ENCODE measurements at regions not wholly inside any gene's neighbourhood (a gene's known extent, or its start where the extent isn't known, plus 50 kb on each side); places are given as distances from the start of the nearest gene placed in this dataset.
A peak's percentile ranks its signal among the peaks of the same experiment; 100 is the strongest.

DNA sequence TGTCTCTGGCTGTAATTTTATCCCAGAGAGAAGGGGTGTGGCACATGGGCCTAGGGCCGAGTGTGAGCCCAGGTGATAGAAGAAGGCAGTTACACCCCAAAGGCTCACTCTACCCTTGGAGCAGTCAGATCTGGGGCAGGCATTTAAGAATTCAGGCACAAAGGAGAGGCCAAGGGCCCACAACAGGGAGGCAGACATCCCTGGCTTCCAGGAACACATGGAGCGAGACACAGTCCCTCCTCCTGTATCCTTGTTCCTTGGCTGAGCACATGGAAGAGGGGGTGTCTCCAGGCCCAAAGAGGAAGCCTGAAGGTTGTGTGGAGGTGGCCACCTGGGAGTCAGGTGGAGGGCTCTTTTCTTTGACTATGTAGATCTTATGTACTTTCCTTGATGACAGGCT, 286.2 kb downstream of the RPS24 start:
- DNase-seq (ENCODE audit: low read depth), result no peak

DNA sequence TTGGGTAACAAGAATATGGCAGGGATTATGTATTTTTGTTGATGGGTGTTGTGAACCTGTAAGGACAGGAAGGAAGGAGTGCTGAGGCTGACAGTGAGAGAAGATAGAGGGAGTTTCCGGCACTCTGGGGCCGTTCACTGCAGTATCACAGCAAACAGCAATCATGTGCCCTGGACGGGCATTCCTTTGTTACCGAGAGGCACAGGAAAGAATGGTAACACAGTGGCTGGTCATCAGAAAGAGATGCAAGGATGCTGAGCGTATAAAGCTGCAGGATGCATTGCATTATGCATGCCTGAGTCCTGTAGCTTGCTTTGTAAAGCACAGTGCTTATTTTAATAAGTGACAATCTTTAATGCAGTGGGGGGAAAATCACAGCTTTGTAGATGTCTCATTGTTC, 286.8 kb downstream of the RPS24 start:
- DNase-seq (ENCODE audit: low read depth), result no peak

DNA sequence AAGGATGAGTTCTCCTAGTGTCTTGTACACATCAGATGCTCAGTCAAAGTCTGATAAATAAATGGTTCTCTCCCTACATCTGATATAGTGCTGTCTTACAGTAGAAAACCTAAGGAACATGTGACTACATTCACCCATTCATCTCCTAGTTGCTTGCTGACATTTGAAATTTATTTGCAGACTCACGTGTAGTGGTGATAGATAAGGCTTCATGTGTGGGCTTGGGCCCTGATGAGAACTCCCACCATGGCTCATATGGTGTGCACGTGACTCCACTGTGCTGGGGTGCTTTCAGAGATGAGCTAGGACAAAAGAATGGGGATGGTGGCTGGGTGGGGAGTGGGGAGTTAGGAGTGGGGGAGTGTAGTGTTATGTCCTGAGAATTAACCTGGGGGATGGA, 287.3 kb downstream of the RPS24 start:
- peak; percentile 57 for DNase-seq (ENCODE audit: low read depth)

DNA sequence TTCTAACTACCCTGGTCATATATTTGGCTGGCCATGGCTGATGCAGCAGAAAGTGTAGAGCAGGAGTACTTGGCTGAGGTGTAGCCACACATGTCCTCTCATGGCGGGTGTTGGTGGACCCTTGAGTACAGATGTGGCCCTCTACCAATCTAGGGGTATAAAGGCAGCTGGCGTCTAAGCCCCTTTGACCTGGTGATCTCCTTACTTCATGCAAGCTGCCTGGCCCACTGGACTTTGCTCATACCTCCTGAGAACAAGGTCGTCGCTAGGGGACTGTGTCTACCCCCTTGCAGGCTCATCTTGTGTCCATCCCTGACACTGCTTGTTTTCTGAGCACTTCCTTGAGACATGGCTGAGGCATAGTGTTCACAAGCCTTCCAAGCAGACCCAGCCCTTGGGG, 287.8 kb downstream of the RPS24 start:
- DNase-seq (ENCODE audit: low read depth), result no peak

DNA sequence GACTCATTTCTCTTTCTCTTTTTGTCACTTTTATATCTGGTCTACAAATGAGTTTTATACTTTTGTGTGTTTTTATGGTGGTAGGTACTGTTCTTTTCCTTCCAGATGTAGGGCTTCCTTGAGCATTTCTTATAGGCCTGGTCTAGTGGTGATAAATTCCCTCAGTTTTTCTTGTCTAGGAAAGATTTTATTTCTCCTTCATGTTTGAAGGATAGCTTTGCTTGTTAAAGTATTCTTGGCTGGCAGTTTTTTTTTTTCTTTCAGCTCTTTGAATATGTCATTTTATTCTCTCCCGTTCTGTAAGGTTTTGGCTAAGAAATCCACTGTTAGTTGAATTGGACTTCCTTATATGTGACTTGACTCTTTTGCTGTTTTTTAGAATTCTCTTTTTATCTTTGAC, 292.7 kb downstream of the RPS24 start:
- no peak for DNase-seq (ENCODE audit: low read depth)

DNA sequence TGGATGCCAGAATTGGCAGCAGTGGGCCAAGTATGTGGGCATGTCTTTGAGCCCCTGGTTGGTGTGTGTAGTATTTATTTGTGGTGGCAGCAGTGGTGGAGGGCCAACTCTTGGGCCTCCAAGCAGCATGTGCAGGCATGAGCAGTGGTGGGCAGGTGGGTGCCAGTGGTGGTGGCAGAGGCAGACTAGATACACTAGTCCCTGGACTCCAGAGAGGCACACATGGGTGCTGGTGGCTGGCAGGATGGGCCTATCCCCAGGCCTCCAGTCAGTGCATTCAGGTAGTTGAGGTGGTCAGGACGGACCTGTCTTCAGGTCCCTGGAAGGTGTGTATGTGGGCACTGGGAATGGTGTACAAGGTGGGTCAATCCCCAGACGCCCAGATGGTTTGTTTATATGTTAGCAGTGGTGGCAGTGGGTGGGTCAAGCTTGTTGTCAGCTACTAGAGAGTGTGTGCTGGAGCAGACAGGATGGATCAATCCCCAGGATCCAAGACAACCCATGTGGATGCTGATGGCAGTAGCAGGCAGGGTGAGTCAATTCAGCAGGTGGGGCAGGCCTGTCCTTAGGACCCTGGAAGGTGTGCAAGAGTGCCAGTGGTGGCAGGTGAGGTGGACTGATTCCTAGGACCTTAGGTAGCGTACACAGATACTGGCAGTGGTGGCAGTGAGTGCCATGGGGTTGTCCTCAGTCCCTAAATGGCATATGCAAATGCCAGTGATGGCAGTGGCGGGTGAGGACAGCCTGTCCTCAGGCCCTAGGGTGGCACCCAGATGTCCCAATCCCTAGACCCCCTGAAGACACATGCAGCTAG, 294.3 kb downstream of the RPS24 start:
- DNase-seq (ENCODE audit: low read depth), result no peak

DNA sequence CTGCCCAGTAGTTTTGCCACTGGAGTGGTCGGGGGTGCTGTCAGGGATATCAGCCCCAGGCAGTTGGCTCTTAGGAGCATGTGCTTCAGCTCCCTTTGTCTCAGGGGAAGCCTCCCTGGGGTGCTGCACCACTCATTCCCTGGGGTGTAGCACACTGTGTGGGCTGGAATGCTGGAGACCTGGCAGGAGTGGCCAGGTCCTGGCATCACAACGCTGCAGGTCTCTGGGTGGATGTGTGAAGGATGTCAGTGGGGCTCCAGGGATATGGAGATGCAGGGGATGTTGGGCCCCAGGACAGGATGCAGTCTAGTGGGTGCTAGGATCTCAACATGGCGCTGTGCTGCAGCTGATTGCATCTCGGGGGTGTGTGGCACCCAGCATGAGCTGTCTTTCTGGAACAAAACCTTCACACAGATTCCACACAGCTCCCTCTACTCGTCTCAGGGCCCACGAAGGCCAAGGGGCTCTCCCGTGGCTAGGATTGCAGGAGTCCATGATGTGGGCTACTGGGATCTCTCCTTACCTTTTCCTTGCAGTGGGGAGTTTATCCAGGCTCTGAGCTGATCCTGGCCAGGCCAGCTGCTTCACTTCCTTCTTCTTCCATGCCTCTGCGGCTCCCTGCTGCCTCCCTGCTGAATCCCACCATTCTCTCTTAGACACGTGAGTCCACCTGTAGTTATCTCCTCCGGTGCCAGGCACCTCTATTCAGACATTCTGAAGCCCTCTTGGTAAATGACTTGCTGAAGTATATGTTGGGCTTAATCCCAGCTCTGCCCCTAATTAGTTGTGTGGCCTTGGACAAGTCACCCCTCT, 295.1 kb downstream of the RPS24 start:
- DNase-seq (ENCODE audit: low read depth), result no peak

DNA sequence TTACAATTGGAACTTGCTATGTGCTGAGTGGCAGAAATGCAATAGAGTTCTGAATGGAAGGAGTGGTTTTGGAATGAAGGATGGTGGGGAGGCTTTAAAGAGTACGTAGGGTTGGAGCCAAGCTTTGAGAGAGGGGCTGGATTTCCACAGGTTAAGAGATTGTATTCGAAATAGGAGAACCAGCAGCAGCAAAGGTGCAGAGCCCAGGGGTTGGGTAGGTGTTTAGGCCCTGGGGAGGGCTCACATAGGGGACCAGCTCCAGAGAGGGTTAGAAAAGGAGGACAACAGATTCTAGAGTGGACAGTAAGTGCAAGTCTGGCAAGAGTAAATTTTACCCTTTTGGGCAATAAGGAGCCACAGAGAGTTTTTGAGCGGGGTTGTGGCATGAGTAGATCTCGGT, 297.2 kb downstream of the RPS24 start:
- DNase-seq (ENCODE audit: low read depth), result no peak

DNA sequence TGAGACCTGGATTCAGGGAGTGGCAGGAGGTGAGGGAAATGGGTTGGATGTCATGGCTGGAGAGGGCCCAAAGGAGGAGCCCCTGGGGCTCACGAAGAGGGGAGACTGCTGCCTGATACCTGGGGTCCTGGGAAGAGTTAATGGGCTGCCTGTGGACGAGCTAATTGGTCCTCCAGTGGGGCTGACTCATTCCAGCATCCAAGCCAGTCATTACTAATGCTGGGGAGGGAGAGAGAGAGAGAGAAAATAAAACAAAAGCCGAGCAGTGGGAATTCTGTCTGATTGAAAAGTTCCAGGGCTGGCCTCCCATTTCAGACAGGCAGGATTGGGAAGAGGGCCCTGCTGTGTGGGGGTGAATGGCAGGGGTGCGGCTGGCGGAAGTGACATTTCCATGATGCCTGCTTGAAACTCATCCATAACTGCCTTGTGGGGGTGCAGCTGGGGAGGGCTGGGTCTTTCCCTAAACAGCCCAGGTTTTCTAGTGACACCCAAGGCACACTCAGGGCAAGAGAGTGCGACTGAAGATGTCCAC, 297.8 kb downstream of the RPS24 start:
- DNase-seq (ENCODE audit: low read depth), result peak; percentile 67

DNA sequence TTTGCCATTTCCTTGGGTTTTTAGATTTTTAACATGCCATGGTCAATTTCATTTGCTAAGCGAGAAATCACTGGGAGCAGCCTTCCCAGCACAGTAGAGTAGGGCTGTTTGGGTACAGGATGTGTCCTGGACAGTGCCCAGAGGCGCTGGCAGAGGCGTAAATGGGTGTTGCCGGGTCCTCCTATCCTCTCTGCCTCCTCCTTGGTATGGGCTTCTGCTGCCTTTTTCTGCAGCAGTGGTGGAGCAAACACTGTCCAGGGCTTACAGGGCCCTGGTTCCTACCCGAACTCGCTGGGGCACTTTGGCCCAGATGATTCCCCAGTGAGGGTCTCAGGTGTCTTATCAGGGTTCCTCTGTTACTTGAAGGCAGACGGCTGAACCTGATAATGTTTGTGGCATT, 298.3 kb downstream of the RPS24 start:
- no peak for DNase-seq (ENCODE audit: low read depth)

DNA sequence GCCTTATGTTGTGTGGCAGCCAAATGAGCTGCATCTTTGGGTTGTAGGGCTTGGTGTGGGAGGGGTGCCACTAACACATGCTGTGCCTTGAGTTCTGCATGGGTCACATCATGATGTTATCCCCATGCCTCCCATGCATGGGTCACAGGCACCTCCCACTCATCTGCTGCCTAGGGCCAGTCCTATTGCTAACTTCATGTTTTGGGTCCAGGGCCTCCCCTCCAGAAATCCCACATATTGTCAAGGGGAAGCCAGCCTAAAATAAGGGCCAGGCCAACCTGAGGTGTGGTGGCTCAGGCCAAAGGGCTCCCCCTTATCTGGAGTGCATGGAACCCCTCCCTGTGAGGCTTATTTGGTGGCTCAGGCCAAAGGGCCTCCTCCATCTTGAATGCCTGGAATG, 299.0 kb downstream of the RPS24 start:
- no peak for DNase-seq (ENCODE audit: low read depth)

DNA sequence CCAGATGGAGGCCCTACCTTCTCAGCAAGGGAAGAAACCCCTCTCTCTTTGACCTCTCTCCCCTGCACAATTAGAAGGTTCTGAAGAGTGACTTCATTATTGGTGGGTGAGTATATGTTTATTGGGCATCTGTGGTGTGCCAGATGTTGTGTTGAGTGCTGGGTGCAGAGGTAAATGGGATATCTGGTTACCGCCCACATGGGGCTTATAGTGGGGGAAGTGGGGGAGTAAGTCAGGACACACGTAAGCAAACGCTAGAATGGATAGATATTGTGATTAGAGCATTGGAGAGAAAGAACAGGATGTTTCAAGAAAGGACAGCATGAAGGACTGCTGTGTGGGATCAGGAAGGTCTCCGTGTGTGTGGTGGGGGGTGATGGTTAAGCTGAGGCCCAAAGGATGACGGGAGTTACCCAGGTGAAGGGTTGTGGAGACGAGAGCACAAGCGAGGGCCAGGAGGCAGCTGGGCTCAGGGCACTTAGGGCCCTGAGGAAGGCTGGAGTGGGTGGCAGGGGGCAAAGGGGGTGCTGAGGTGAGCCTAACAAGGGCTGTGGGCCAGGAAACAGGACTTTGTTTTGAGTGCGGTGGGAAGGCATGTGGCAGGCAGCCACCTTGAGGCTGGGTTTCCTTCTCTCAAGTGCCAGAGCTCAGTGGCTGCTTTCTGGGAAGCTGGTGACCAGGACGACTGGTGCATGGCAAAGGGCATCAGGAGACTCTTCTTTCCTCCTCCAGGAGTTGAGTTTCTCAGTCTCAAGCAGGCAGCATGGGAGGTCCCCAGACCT, 299.9 kb downstream of the RPS24 start:
- DNase-seq (ENCODE audit: low read depth), result no peak

DNA sequence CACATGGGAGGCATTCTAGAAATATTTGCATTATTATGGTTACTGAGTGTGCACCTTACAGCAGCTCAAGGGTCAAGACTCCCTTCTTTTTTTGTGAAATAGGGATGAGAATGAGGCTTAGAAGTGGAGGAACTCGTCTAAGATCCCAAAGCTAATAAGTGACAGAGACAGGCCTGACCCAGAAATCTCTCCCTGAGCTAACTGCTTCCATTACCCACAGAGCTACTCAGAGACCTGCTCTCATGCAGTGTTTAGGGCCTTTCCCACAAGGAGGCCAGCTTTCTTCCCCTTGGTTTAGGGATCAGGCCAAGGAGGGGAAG, 301.7 kb downstream of the RPS24 start:
- no peak for DNase-seq (ENCODE audit: low read depth)

DNA sequence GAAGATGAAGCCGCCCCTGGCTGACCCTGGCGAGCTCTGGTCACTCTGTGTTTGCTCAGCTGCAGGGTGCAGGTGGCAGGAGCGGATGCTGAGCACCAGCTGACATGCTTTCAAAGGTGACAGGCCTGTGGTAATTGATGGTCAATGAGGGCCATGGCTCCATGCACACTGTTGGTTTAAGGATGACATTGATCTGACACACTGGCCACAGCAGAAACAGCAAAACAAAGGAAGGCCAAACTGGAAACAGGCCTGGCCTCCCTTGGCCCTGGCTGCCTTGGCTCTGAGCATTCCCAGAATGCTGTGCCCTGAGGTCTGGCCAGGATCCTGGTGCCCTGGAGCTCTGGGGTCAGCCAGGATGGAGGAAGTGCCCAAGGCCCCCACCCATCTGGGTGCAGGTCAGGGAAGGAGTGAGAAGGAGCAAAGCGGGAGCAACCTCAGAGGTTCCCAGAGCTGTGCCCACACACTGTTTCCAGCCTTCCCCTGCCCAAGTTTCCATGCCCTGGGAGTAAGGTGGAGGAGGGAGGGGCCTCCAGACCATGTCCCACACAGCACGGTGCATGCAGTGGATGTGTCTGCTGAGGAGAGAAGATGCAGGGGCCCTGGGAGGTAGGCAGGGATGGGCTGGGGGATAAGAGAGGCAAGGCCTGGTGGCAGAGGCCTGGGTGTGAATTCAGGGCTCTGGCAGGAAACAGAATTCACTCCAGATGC, 302.2 kb downstream of the RPS24 start:
- DNase-seq (ENCODE audit: low read depth), result no peak

DNA sequence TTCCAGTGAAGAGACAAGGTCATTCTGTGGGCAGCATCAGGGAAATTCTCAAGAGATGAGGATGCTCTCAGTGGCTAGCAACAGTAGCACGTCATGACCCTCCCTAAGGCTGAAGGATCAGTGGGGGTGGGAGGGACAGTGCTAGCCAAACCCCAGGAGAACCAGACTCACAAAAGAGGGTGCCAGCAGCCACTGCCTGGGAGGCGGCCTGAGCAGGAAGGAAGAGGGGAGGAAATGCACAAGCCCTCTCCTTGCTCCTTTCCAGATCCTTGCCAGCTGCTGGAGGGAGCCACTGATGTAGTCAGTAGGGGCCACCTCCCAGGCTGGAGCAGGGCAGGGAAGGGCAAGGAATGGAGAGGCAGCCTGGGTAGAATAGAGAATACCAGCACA, 302.7 kb downstream of the RPS24 start:
- peak; percentile 93 for DNase-seq (ENCODE audit: low read depth)

DNA sequence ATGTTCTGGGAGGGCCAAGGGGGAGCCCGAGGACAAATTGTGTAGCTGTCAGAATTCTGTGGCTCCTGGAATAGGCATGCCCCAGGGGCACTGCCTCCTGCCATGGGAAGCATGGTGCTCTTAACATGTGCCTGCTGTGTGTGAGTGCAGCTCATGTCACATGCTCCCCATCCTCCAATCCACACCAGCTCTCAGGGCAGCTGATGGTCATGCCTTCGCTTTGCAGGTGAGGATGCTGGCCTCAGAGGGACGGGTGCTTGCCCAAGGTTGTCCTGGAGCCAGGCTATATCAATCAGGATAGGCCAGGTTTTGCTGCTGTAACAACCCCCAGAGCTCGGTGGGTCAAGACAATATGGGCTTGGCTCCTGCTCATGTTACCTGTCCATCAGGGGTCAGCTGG, 303.4 kb downstream of the RPS24 start:
- DNase-seq (ENCODE audit: low read depth), result no peak

DNA sequence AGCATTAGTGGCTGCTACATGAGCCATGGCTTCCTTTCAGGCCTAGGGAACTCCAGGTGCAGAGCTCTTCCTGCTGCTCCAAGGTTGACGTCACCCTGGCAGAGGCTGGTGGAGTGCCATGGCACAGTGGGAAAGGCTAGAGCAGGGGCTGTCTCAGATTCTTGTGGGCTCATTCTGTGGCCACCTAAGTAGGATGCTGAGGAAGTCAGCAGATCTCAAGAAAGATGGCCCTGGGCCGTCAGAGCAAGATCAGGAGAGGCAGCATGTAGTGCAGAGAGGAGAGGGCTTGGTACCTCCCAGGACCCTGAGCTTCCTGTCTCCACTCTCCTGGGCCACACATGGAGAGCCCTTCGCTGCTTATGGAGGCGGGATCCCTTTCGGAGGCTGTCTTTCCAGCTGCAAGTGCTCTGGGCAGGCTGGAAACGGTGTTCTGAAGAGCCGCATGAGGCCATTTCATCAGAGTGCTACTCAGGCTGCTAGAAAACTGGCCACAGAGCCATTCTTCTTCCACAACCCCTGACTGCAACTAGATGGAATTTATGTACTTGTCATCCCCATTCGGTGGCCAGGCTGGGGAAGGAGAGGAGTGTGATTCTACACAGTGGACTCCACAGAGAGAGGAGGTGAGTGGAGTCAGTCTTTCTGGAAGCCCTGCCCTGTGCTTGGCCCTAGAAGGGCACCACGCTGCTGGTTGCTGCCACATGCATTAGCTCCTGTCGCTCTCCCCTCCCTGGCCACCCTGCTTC, 304.2 kb downstream of the RPS24 start:
- peak; percentile 74 for DNase-seq (ENCODE audit: low read depth)

DNA sequence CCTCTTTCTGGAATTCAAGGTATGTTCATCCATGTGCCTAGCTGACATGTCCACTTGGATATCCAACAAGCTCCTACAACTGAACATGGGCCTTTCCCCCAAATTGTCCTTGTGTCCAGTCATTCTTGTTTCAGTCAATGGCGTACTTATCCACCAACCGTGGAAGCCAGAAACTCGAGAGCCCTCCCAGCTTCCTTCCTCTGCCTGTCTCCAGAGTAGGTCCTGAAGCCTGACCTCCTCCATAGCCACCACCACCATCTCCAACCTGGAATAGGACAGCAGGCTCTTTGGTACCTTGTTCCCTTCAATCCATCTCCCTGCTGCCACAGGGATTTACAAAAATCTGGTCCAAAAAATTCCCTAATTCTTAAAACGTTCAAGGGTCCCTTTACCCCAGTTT, 305.1 kb downstream of the RPS24 start:
- DNase-seq (ENCODE audit: low read depth), result no peak

DNA sequence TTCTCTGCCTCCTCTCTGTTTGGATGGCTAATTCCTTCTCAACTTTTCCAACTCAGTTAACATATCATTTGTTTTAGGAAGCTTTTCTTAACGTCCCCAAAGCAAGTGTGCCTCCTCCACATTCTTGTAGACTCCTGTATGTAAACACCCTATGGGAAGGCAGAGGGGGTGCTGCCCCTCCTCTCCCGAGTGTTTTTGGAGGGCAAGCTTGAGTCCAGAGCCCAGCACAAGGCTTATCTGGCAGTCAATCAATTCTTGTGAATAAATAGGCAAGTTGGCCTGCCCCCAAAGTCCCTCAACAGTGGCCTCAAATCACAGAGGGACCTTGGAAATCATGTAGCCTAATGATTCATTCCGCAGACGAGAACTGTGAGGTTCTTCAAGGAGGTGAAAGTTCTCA, 305.6 kb downstream of the RPS24 start:
- DNase-seq (ENCODE audit: low read depth), result no peak

DNA sequence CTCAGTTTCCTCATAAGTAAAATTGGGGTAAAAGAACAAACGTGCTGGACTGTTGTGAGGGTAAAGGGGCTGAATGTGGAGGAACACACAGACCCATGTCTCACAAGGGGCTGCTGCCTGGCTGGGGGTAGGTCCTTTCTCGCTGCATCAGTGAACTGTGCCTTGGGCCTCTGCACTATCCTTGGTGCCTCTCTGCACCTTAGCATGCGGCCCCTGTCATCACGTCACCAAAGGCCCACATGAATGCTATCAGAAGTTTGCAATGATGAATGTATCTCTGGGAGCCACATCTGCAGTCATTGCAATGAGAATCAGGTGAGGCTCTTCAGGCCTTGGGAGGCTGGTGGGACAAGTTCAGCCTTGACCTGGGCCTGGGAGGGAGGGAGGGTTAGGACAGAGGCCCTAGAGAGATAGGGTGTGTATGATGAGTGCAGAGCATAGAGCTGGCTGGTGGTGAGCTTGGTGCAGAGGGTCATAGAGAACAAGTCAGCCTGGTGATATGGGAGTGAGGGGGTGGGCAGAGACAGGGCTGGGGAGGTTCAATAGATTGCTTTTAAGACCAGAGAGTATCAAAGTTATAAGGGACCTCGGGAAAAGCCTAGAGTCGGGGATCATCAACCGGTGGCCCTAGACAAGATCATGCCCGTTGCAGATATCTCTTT, 308.4 kb downstream of the RPS24 start:
- no peak for DNase-seq (ENCODE audit: low read depth)
